Caco-2 (cell line): ENCODE measurements at regions not wholly inside any gene's neighbourhood (a gene's known extent, or its start where the extent isn't known, plus 50 kb on each side); places are given as distances from the start of the nearest gene placed in this dataset.

Experiments used
- BruUV-seq: library from RNA; stranded (reverse); fragments of 400-500 nt; replicated peaks from 2 replicates; lab custom pipeline; 2021; lab: Mats Ljungman, UMichigan
- CTCF ChIA-PET: fragments of 300-600 bp; sonication (Branson Sonifier 250); formaldehyde crosslinking; loops from one replicate; lab custom pipeline; 2022; ENCODE audit warnings: antibody characterized with exemption; lab: Charles Lee
- POLR2A ChIA-PET: fragments of 300-600 bp; sonication (Branson Sonifier 250); formaldehyde crosslinking; loops from one replicate; lab custom pipeline; 2022; ENCODE audit warnings: antibody characterized with exemption; lab: Charles Lee
- DNase-seq, 2 experiments: peaks; one replicate each; pipeline versions ENCODE4 v3.0.0 to v3.0.0-alpha.2; 2020 to 2022
- H3K27me3 ChIP-seq: replicated peaks from 2 replicates; pipeline ENCODE4 v1.6.0; 2011; ENCODE audit warnings: low read length; ENCODE audit not compliant: control insufficient read depth, insufficient read depth
- H3K36me3 ChIP-seq: 2 replicates; pipeline ENCODE4 v1.5.1; 2011; ENCODE audit warnings: low read length; ENCODE audit not compliant: control insufficient read depth, insufficient read depth
- H3K4me1 ChIP-seq: fragments of 250-450 bp; sonication (Bioruptor Pico); 2 replicates; pipeline ENCODE4 v1.5.1; 2020; ENCODE audit warnings: mild to moderate bottlenecking
- H3K4me3 ChIP-seq: 2 replicates; pipeline ENCODE4 v1.5.1; 2011; ENCODE audit warnings: low read depth, mild to moderate bottlenecking, control low read depth, low read length
- H3K9me3 ChIP-seq: fragments of 250-450 bp; sonication (Bioruptor Pico); 2 replicates; pipeline ENCODE4 v1.5.1; 2020; ENCODE audit warnings: mild to moderate bottlenecking, moderate library complexity
- H3K27ac Mint-ChIP-seq: one replicate; pipeline ENCODE4 v1.8.0; 2022; ENCODE audit warnings: mixed read lengths; ENCODE audit not compliant: unreplicated experiment
- H3K27me3 Mint-ChIP-seq: one replicate; pipeline ENCODE4 v1.8.0; 2022; ENCODE audit warnings: mixed read lengths; ENCODE audit not compliant: insufficient read depth, unreplicated experiment
- H3K36me3 Mint-ChIP-seq: one replicate; pipeline ENCODE4 v1.8.0; 2022; ENCODE audit warnings: mild to moderate bottlenecking, mixed read lengths; ENCODE audit not compliant: insufficient read depth, unreplicated experiment
- H3K4me1 Mint-ChIP-seq: one replicate; pipeline ENCODE4 v1.8.0; 2022; ENCODE audit warnings: low read depth, mixed read lengths; ENCODE audit not compliant: unreplicated experiment
- H3K4me3 Mint-ChIP-seq: one replicate; pipeline ENCODE4 v1.8.0; 2022; ENCODE audit warnings: mild to moderate bottlenecking, moderate library complexity, mixed read lengths; ENCODE audit not compliant: unreplicated experiment
- H3K9me3 Mint-ChIP-seq: one replicate; pipeline ENCODE4 v1.8.0; 2022; ENCODE audit warnings: mixed read lengths; ENCODE audit not compliant: unreplicated experiment
- intact Hi-C: fragments of 100-400 bp; cut with micrococcal nuclease; formaldehyde crosslinking; loops from one replicate; pipeline ENCODE4 v1.10.0; 2022; ENCODE audit not compliant: unreplicated experiment
- TF ChIP-seq, protein P1 (sequence below), 2 experiments: fragments of 200-600 bp in 1 of 2; IDR thresholded peaks; 1 replicate in 1 of 2; 2 replicates in 1 of 2; pipeline versions ENCODE4 v1.5.1 to v1.8.0; 2011 to 2022; ENCODE audit warnings: antibody characterized with exemption in 1 of 2, control low read depth in 1 of 2, inconsistent platforms in 1 of 2, low read depth in 1 of 2, low read length in 1 of 2, mild to moderate bottlenecking in 1 of 2, moderate library complexity in 1 of 2; ENCODE audit not compliant: insufficient read depth in 1 of 2, severe bottlenecking in 1 of 2, unreplicated experiment in 1 of 2

GRCh38 chr7:43033369-43033768 lies 79.1 kb upstream of the HECW1 start:
- TF ChIP-seq, protein P1, sequence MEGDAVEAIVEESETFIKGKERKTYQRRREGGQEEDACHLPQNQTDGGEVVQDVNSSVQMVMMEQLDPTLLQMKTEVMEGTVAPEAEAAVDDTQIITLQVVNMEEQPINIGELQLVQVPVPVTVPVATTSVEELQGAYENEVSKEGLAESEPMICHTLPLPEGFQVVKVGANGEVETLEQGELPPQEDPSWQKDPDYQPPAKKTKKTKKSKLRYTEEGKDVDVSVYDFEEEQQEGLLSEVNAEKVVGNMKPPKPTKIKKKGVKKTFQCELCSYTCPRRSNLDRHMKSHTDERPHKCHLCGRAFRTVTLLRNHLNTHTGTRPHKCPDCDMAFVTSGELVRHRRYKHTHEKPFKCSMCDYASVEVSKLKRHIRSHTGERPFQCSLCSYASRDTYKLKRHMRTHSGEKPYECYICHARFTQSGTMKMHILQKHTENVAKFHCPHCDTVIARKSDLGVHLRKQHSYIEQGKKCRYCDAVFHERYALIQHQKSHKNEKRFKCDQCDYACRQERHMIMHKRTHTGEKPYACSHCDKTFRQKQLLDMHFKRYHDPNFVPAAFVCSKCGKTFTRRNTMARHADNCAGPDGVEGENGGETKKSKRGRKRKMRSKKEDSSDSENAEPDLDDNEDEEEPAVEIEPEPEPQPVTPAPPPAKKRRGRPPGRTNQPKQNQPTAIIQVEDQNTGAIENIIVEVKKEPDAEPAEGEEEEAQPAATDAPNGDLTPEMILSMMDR (IDR thresholded peaks at IDR 0.05; ENCODE audit: insufficient read depth in 1 of 2, low read depth in 1 of 2, low read length in 1 of 2, severe bottlenecking in 1 of 2, unreplicated experiment in 1 of 2): no peak
- DNase-seq: no peak
- H3K27ac Mint-ChIP-seq: no peak overlapping the region
- intact Hi-C loops: no loop called here
- ChIA-PET POLR2A (no interaction called here), CTCF (no interaction called here)
- no peak overlapping the region for H3K4me3 Mint-ChIP-seq
- no peaks in the 10 kb centered on the region for H3K4me1 ChIP-seq
- peaks cover 10% of the 10 kb centered on the region for H3K9me3 Mint-ChIP-seq
- peaks cover 1% of the 10 kb centered on the region; the same call in 1 of the 2 replicates for H3K9me3 ChIP-seq
- no peak overlapping the region for H3K4me3 ChIP-seq
- H3K36me3 Mint-ChIP-seq: no peaks in the 10 kb centered on the region
- H3K4me1 Mint-ChIP-seq: no peaks in the 10 kb centered on the region
- peaks cover 25% of the 10 kb centered on the region for H3K27me3 Mint-ChIP-seq
- H3K27me3 ChIP-seq: no peaks in the 10 kb centered on the region
- H3K36me3 ChIP-seq: no peaks in the 10 kb centered on the region
- no TSS peak for BruUV-seq

- no TSS peak for BruUV-seq
- intact Hi-C loops: no loop called here
- CTCF ChIA-PET: no interaction called here
- TF ChIP-seq, protein P1 (IDR thresholded peaks at IDR 0.05; ENCODE audit: insufficient read depth in 1 of 2, low read depth in 1 of 2, low read length in 1 of 2, severe bottlenecking in 1 of 2, unreplicated experiment in 1 of 2): no peak
- Histone ChIP-seq H3K4me1 (no peaks in the 10 kb centered on the region), H3K36me3 (no peaks in the 10 kb centered on the region), H3K9me3 (peaks cover 6% of the 10 kb centered on the region; the same call in 1 of the 2 replicates), H3K4me3 (no peak overlapping the region), H3K27me3 (no peaks in the 10 kb centered on the region)
- POLR2A ChIA-PET: no interaction called here
- no peak overlapping the region for H3K4me3 Mint-ChIP-seq
- peaks cover 17% of the 10 kb centered on the region for H3K27me3 Mint-ChIP-seq
- H3K27ac Mint-ChIP-seq: no peak overlapping the region
- H3K4me1 Mint-ChIP-seq: no peaks in the 10 kb centered on the region
- H3K9me3 Mint-ChIP-seq: peaks cover 10% of the 10 kb centered on the region
- DNase-seq: no peak
- no peaks in the 10 kb centered on the region for H3K36me3 Mint-ChIP-seq
Measured at GRCh38 chr7:43034535-43035002, 77.9 kb upstream of the HECW1 start.

- no peak overlapping the region for H3K27ac Mint-ChIP-seq
- intact Hi-C loops: no loop called here
- H3K36me3 Mint-ChIP-seq: no peaks in the 10 kb centered on the region
- TF ChIP-seq, protein P1 (IDR thresholded peaks at IDR 0.05; ENCODE audit: insufficient read depth in 1 of 2, low read depth in 1 of 2, low read length in 1 of 2, severe bottlenecking in 1 of 2, unreplicated experiment in 1 of 2): no peak
- no peak for DNase-seq
- Histone ChIP-seq H3K27me3 (no peaks in the 10 kb centered on the region), H3K4me3 (no peak overlapping the region), H3K9me3 (peaks cover 6% of the 10 kb centered on the region; the same call in 1 of the 2 replicates), H3K4me1 (no peaks in the 10 kb centered on the region), H3K36me3 (no peaks in the 10 kb centered on the region)
- no peaks in the 10 kb centered on the region for H3K4me1 Mint-ChIP-seq
- H3K4me3 Mint-ChIP-seq: no peak overlapping the region
- no TSS peak for BruUV-seq
- peaks cover 8% of the 10 kb centered on the region for H3K27me3 Mint-ChIP-seq
- H3K9me3 Mint-ChIP-seq: peaks cover 10% of the 10 kb centered on the region
- ChIA-PET CTCF (no interaction called here), POLR2A (no interaction called here)
Measured at GRCh38 chr7:43037531-43037930, 74.9 kb upstream of the HECW1 start.
